ENCODE measurements at regions not wholly inside any gene's neighbourhood (a gene's known extent, or its start where the extent isn't known, plus 50 kb on each side); places are given as distances from the start of the nearest gene placed in this dataset.

GRCh38 chr20:6866741-6867140 is 99.3 kb downstream of the BMP2 start:
- Histone ChIP-seq H3K27ac (no peak overlapping the region), H3K4me3 (no peak overlapping the region), H2AFZ (no peak overlapping the region), H3K4me2 (ENCODE audit: unreplicated experiment) (no peak overlapping the region), H3K9ac (no peak overlapping the region), H3K27me3 (replicated peaks; ENCODE audit: insufficient read depth) (peaks cover 21% of the 10 kb centered on the region), H3K9me3 (ENCODE audit: low read depth) (no peaks in the 10 kb centered on the region), H3K4me1 (ENCODE audit: insufficient read depth) (no peaks in the 10 kb centered on the region), H4K20me1 (ENCODE audit: insufficient read depth) (no peaks in the 10 kb centered on the region), H3F3A (ENCODE audit: insufficient read depth) (no peaks in the 10 kb centered on the region), H3K9me2 (ENCODE audit: insufficient read depth) (no peaks in the 10 kb centered on the region), H3K36me3 (ENCODE audit: low read depth) (no peaks in the 10 kb centered on the region), H3K79me2 (ENCODE audit: insufficient read depth) (no peaks in the 10 kb centered on the region)
- no peak for TF ChIP-seq EZH2 (IDR thresholded peaks at IDR 0.05; ENCODE audit: insufficient read depth, poor library complexity, severe bottlenecking)
- TF ChIP-seq EZH2phosphoT487 (IDR thresholded peaks at IDR 0.05; ENCODE audit: insufficient read depth, low read depth) = no peak
- in situ Hi-C loops (cut with MboI) = no loop called here
- 3 to 4% methylated on average over 3 of the region's 3 CpGs for WGBS, 2 experiments (ENCODE audit: low coverage in 1 of 2, low lambda C conversion rate in 2 of 2, missing lambda C conversion rate in 2 of 2)
- DNase-seq = no peak

GRCh38 chr20:6868861-6869260 is 101.4 kb downstream of the BMP2 start:
- WGBS, 2 experiments (ENCODE audit: low coverage in 1 of 2, low lambda C conversion rate in 2 of 2, missing lambda C conversion rate in 2 of 2) = 36 to 50% methylated on average over 7 of the region's 7 CpGs
- Histone ChIP-seq H3K27ac (no peak overlapping the region), H3K4me1 (ENCODE audit: insufficient read depth) (no peaks in the 10 kb centered on the region), H3K9me2 (ENCODE audit: insufficient read depth) (no peaks in the 10 kb centered on the region), H3F3A (ENCODE audit: insufficient read depth) (no peaks in the 10 kb centered on the region), H3K4me3 (no peak overlapping the region), H3K36me3 (ENCODE audit: low read depth) (no peaks in the 10 kb centered on the region), H3K9ac (no peak overlapping the region), H3K79me2 (ENCODE audit: insufficient read depth) (no peaks in the 10 kb centered on the region), H3K9me3 (ENCODE audit: low read depth) (no peaks in the 10 kb centered on the region), H4K20me1 (ENCODE audit: insufficient read depth) (no peaks in the 10 kb centered on the region), H3K4me2 (ENCODE audit: unreplicated experiment) (no peak overlapping the region), H3K27me3 (replicated peaks; ENCODE audit: insufficient read depth) (peaks cover 17% of the 10 kb centered on the region; the same call in 1 of the 2 replicates), H2AFZ (no peak overlapping the region)
- TF ChIP-seq EZH2phosphoT487 (IDR thresholded peaks at IDR 0.05; ENCODE audit: insufficient read depth, low read depth) (no peak), EZH2 (IDR thresholded peaks at IDR 0.05; ENCODE audit: insufficient read depth, poor library complexity, severe bottlenecking) (no peak)
- no peak for DNase-seq
- in situ Hi-C loops (cut with MboI) = no loop called here

GRCh38 chr20:6870559-6870958 is 103.1 kb downstream of the BMP2 start:
- TF ChIP-seq EZH2 (IDR thresholded peaks at IDR 0.05; ENCODE audit: insufficient read depth, poor library complexity, severe bottlenecking) = no peak
- no peak for TF ChIP-seq EZH2phosphoT487 (IDR thresholded peaks at IDR 0.05; ENCODE audit: insufficient read depth, low read depth)
- H3K79me2 ChIP-seq (ENCODE audit: insufficient read depth) = no peaks in the 10 kb centered on the region
- no peak for DNase-seq
- no peak overlapping the region for H3K4me2 ChIP-seq (ENCODE audit: unreplicated experiment)
- peaks cover 17% of the 10 kb centered on the region; the same call in 1 of the 2 replicates for H3K27me3 ChIP-seq (replicated peaks; ENCODE audit: insufficient read depth)
- no peak overlapping the region for H2AFZ ChIP-seq
- H4K20me1 ChIP-seq (ENCODE audit: insufficient read depth) = no peaks in the 10 kb centered on the region
- no peak overlapping the region for H3K27ac ChIP-seq
- H3K9me3 ChIP-seq (ENCODE audit: low read depth) = no peaks in the 10 kb centered on the region
- H3K9me2 ChIP-seq (ENCODE audit: insufficient read depth) = no peaks in the 10 kb centered on the region
- in situ Hi-C loops (cut with MboI) = no loop called here
- H3K9ac ChIP-seq = no peak overlapping the region
- WGBS, 2 experiments (ENCODE audit: low coverage in 1 of 2, low lambda C conversion rate in 2 of 2, missing lambda C conversion rate in 2 of 2) = 13 to 25% methylated on average over 5 of the region's 5 CpGs
- no peak overlapping the region for H3K4me3 ChIP-seq
- no peaks in the 10 kb centered on the region for H3K36me3 ChIP-seq (ENCODE audit: low read depth)
- H3K4me1 ChIP-seq (ENCODE audit: insufficient read depth) = no peaks in the 10 kb centered on the region
- H3F3A ChIP-seq (ENCODE audit: insufficient read depth) = no peaks in the 10 kb centered on the region

- H3K4me2 ChIP-seq (ENCODE audit: unreplicated experiment) = no peak overlapping the region
- no peak overlapping the region for H2AFZ ChIP-seq
- H3K4me3 ChIP-seq = no peak overlapping the region
- no peaks in the 10 kb centered on the region for H3F3A ChIP-seq (ENCODE audit: insufficient read depth)
- no peaks in the 10 kb centered on the region for H3K9me3 ChIP-seq (ENCODE audit: low read depth)
- 7 to 8% methylated on average over 1 of the region's 1 CpG for WGBS, 2 experiments (ENCODE audit: low coverage in 1 of 2, low lambda C conversion rate in 2 of 2, missing lambda C conversion rate in 2 of 2)
- no peaks in the 10 kb centered on the region for H3K79me2 ChIP-seq (ENCODE audit: insufficient read depth)
- no peaks in the 10 kb centered on the region for H3K36me3 ChIP-seq (ENCODE audit: low read depth)
- in situ Hi-C loops (cut with MboI) = no loop called here
- no peaks in the 10 kb centered on the region for H3K4me1 ChIP-seq (ENCODE audit: insufficient read depth)
- no peak overlapping the region for H3K27ac ChIP-seq
- H3K9me2 ChIP-seq (ENCODE audit: insufficient read depth) = no peaks in the 10 kb centered on the region
- TF ChIP-seq EZH2 (IDR thresholded peaks at IDR 0.05; ENCODE audit: insufficient read depth, poor library complexity, severe bottlenecking) = no peak
- no peak for TF ChIP-seq EZH2phosphoT487 (IDR thresholded peaks at IDR 0.05; ENCODE audit: insufficient read depth, low read depth)
- no peak overlapping the region for H3K9ac ChIP-seq
- no peaks in the 10 kb centered on the region for H4K20me1 ChIP-seq (ENCODE audit: insufficient read depth)
- H3K27me3 ChIP-seq (replicated peaks; ENCODE audit: insufficient read depth) = no peaks in the 10 kb centered on the region
- DNase-seq = no peak
Measured at GRCh38 chr20:6877633-6878032, 110.1 kb downstream of the BMP2 start.

Data from GM23248 (cell line).